HT1080 (cell line): ENCODE measurements at regions not wholly inside any gene's neighbourhood (a gene's known extent, or its start where the extent isn't known, plus 50 kb on each side); places are given as distances from the start of the nearest gene placed in this dataset.

Source experiments
- DNase-seq: peaks from one replicate; pipeline ENCODE4 v3.0.0-alpha.2; 2015; ENCODE audit warnings: low read depth

DNA sequence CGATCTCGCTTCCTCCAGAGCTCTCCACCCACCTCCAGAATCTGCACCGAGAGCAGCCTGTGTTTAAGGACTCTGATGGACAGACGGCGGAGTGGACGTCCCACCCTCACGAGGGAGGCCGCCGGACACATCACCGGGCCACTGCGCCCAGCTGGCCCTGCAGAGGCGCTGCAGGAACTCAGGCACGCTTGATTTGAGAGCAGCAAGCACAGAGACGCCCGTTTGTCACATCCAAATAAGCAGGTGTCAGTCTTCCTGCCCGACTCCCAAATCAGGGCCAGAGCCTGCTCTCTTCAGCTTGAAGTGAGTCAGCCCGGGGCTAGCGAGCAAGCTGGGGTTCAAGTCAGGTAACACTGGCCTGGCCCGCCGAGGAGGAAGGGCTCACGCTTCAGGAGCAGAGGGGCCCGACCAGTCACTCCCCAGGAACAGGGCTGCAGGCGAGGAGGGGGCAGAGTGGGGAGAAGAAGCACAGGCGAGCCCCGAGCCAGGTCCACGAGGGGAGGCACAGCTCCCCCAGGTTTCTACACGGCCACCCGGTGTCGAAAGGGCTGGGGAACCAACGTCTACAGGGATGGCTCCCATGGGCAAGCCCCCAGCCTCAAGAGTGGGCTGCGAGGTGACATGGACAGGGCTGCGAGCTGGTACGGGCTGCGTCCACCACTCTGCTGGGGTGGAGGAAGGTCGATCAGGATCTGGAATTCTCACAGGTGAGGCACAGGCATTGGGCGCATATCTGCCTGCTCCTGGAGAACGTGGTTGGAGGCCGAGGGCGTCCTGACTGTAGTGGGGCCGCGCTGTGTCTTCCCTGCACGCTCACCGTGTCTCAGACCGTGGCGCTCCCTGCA is 52.5 kb upstream of the CTDP1 start:
- DNase-seq = no peak

DNA sequence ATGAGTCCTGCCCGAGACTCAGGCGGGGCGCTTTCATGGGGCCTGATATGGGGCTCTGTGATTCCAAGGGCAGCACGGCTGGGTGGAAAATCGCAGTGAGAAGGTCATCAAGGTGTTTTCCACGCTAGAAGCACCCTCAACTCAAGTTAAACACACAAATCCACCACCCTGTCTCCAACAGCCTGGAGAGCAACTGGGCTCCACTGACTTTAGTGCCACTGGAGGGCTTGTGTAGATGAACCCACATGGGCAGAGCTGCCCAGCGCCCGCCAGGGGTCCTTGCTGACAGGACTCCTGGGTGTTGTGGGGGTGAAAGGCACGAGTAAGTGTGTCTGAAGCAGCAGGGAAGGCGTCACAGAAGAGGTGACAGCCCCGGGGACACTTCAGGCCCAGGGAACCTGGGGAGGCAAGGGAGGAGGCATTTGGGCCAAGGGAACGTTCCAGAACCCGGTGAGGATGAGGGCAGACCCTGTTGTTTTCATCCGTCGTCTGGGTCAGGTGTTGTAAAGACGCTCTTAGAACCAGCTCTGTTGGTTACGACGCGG is 51.8 kb upstream of the CTDP1 start:
- no peak for DNase-seq

DNA sequence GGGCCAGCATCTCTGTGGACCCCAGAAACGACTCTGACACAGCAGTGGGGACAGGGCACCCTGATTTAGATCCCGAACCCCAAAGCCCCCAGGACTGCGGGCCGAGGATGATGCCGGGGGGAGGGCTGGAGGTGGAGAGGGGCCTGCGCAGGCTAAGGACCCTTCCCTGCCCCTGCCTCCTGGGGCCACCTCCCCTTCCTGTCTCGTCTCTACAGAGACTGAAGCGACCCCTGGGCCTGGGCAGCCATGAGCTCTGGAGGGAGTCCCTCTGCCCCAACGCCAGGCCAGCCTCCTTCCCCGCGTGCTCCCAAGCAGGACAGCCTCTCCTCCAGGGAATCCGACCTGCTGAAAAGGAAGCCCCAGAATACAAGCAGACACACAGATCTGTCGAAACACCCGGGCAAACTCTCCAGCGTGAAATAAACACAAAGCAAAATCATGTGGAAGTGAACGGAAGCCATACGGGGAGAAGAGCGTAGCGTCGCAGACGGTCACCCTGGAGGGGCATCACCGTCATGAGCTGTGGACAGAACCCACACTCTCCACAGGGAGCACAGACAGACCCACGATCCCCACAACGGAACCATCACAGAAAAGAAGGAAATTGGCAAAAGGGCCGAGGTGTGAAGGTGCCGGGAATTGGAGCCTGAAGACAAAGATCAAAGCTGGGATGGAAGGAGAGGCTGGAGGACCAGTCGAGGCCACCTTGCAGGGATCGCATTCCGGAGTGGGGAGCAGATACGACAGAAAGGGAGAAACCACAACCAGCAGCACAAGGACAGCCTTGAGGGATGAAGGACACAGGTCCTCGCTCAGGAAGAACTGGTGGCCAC is 51.0 kb upstream of the CTDP1 start:
- DNase-seq = no peak

DNA sequence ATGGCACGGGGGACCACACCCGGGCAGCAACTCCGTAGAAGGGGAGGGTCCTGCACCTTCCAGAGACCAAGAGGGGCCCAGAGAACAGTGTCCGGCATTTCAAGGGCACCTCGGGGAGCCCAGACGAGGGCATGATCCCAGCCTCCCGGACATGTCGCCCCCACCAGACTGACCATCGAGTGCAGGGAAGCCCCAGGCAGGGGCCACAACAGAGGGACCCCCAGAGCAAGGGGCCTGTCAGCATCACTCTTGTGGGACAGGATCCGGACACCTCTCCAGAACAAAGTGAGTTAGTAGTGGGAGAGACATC is 50.4 kb upstream of the CTDP1 start:
- DNase-seq = no peak

DNA sequence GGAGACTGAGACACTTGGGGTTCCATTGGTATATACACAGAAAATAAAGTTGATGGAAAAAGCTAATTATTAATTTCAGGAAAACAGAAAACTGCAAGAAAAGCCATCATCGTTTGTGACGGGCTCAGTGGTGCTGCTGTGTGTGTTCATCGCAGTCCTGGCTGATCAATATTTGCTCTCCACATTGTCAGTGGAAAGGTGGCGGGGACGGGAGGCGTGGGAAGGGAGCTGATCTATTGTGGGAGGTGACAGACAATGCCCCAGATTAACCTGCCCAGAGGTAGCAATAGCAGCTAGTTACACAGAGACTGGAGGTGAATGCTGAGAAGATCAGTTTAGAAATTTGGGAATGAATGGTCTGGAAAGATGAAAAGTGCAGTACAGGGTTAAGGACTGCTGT is 50.0 kb upstream of the CTDP1 start:
- DNase-seq = no peak
